DLD1 (cell line): ENCODE measurements at regions not wholly inside any gene's neighbourhood (a gene's known extent, or its start where the extent isn't known, plus 50 kb on each side); places are given as distances from the start of the nearest gene placed in this dataset.
"Not testable (repeated sequence)": the region's sequence is repeated elsewhere in the genome, so short reads cannot be mapped to it uniquely, and the experiment has no call there.

Experiments used
- in situ Hi-C: cut with HindIII; loops from 2 replicates; pipeline ENCODE4 v1.10.0; 2017; ENCODE audit warnings: low sequenced_read_pairs

DNA sequence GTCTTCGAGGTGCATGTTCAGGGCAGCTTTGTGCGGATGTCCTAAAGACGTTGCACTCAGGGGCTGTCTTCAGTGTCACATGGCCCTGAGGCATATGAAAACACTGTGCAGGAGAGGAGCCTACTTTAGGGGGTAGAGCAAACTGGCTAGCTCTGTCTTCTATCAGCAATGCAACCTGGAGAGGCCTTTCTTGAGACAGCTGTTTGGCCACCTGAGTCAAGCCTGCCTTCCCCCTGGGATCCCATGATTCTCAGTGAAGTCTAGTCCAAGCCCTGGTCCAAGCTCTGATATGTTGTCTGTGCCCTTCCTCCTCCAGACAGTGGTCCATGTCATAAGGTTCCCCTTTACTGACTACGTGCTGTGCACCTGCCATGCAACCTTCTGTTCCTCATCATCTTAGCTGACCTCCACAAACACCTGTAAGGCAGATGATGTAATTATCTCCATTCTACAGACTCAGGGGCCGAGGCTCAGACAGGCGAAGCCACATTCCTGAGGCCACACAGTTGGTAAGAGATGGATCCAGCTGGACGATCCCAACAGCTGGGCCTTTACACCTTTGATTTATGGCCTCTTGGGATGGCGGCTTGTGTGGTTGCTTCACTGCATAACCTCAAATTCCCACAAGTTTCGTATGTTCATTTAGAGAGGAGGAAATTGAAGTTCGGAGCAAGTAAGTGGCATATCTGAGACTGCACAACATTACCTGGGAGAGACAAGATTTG, 109.9 kb downstream of the COPS8 start:
- in situ Hi-C loops, result no loop called here

DNA sequence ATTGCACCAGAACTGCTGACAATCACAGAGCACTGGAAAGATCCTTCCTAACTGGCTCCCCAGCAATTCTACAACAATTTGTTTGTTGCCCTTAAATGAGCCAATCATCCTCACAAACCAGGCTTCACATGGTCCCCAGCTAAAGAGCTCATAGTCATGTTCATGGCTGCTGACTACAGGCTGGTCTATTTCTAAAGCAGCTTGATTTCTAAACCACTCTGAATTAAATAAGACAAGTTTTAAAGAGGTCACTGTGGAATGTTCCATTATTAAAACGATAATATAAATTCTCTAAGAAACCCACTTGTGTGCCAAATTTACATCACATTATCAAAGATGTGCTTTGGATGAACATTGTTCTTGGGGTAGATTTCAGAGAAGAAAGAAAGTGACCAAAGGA, 110.7 kb downstream of the COPS8 start:
- in situ Hi-C loops, result no loop called here

DNA sequence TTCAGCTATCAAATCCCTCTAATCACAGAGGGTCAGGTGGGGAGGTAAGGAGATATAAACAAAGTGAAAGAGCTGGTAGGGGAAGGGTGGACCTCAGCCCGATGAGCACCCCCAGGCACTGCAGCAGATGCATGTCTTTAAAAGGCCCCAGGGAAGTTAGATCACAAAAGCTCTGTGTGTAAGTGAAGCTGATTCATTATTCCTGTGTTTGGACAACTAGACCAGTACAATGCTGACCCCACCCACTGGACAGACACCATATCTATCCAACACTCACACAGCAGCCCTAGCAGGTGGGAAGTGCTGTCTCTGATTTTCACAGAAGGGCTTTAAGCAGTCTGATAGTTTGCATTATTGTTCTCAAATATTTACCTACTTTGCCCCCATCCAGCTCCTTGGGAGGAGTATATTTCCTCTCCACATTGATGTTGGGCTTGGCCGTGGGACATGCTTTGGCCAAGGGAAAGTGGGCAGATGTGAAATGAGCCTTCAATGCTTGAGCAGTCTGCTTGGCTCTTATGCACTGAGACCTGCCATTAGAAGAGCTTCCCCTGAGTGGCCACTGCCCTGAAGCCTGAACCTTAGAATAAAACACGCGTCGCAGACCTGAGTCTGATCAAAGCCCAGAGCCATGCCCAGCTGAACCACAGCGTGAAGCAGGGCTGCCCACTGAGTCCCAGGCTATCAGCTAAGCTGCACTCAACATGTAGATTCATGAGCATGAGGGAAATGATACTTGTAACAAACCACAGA, 111.4 kb downstream of the COPS8 start:
- in situ Hi-C loops, result no loop called here

DNA sequence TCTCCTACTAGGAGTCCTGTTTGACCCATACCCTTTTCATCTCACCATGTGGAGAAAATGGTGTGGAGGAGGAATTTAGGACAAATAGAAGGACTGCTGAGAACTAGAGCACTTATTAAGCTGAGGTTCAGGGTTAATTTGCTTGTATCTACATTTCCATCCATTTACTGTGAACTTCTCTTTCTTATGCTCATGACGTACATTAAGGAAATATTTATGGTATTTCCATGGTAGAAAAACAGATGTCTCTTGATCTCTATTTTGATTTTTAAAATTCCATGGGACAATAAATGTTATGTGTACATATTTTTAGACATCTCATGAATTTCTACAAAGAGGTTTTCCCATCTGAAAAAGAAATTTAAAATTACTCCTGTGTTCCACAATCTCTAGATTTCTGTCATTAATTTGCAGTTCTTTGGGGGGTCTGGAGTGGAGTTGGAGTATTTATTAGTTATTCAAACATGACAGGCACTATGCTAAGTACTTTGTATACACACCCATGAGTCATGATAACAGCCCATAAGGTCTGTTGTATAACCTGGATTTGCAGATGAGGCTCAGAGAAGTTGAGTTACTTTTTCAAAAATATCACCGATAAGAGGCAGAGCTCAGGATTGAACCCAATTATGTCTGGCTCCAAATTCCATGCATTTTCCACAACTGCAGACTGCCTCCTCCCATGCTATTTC, 112.6 kb downstream of the COPS8 start:
- in situ Hi-C loops, result no loop called here

DNA sequence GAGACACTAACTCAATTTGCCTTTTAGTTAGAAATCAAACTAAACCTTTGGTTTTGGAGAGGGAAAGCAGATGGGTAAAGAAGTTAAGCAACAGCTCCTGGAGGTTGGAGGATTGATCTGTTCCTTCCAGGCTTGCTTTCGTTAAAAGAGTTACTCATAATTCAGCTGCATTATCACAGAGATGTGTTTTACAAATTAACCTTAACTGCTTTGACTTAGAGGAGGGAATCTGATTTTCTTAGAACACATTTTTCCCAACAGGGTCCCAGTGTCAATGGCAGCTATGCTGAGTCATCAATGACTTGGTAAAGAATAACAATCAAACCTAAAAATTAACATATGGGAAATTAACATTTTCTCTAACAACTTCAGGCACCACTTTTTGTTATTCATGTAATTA, 113.4 kb downstream of the COPS8 start:
- in situ Hi-C loops, result no loop called here

DNA sequence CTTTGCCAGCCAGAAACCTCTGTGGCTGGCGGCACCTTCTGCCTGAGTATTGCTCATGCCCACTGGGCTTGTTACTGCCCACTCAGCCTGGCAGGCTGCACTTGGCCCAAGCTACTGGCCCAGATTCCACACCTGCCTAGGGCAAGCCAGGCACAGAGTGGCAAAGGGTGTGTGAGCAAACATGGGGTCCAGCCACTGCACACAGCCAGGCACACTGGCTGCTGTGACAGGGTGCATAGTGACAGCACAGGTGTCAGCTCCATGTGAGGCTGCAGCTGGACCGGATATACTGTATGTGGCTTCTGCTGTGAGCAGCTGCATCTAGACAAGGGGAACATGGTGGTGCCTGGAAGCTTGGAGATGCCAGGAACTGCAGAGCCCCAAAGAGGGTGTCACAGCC, 113.9 kb downstream of the COPS8 start:
- in situ Hi-C loops, result no loop called here

DNA sequence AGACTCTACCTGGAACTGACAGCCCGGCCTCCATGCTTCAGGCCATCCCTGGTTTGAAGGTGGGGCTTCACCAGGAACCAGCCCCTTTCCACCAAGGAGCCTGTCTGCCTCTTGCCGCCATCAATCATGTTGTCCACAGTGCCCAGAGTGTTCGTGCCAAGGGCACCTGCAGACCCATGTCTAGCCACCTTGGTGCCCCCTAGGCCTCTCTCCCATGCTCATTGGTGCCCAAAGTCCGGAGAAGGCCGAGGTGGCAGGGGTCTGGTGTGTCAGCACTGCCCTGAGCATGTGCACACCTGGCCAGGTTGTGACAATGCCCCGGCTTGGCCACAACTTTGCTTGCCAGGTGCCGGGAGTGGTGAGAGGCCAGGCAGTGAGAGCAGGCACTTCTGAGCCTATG, 114.8 kb downstream of the COPS8 start:
- in situ Hi-C loops, result no loop called here

DNA sequence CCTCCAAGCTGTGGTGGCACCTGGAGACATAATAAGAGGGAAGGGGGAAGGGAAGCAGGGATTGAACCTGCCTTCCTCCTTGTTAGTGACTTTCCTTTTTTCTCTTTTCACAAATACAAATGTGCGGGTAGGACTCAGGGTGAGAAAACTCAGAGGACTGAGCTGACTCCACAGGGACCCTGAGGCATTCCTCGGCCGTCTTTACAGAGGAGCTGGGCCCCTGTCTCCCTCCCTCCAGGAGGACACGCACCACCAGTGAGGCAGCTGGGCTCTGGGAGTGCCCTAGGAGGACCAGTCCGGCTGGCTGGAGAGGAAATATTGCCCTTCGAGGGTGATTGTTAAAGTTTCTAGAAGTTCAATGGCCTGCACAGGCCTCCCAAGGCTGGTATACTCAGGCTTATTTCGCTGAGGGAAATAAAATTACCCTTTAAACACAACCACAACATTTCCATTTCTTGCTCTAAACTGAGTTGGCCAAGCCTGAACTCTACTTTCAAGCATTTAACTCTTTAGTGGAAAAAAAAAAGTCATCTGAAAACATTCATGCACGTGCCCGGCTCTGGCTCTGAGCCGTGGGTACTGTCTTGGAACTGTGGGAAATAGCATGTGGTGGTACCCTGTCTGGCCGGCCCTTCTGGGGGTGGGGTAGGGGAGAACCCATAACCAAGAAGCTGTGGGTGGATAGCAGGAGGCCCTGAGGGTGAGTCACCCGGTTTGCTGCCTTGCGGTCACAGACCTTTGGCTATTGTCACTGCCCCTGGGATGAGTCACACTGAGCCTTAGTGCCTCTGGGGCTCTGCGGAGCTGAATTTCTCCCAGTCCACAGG, 116.0 kb downstream of the COPS8 start:
- in situ Hi-C loops, result no loop called here

DNA sequence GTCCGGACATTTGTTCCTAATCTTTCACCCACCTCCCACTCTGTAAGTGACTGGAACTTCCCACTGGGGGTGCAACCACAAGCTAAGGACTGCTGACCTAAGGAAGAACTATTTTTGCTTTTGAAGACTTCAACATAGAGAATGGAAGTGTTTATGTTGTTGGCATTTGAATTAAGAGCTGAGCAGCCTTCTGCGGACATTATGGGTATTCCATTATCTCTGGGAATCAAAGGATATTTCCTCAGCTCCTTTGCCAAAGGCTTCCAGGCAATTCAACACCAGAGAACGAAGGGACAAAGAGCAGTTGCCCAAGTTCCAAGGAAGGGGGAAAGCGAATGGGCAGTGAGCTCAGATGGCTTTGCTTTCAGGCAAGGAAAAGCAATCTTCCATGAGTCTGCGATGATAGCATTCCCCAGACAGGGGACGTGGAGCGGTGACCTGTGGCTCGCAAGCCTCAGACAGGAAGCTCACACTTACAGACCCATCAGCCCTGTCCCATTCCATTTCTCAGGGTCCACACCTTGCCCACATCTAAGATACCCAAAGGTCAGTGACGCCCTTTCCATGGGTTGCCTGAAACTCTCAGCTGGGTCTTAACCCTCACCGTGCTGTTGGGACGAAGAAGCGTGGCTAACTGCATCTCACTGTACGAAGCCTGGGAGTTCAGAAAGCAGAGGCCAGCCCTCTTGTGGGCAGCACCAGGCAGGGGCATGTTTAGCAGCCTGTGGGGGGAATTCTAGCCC, 116.8 kb downstream of the COPS8 start:
- in situ Hi-C loops, result no loop called here

DNA sequence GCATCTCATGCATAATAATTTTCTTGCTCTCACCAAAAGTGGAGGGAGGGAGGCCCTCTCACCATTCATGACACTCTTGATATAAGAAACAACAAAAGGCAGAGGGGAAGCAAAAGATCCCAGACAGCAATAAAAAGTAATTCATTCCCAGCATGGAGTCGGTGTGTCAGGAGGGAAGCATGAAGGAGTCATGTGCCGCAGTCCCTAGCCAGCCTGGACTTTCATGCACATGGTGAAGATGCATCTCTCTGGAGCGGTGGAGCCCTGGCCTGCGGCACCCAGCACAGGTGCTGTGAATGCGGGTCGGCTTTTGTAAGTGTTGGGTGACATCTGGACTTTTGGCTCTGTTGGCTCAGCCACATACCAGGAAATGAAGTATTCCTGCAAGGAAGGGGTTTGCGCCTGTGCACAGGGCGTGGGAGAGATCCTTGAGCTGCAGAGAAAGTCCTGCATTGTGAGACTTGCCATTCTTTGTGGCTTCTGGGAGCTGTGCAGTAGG, 119.4 kb downstream of the COPS8 start:
- in situ Hi-C loops, result no loop called here

DNA sequence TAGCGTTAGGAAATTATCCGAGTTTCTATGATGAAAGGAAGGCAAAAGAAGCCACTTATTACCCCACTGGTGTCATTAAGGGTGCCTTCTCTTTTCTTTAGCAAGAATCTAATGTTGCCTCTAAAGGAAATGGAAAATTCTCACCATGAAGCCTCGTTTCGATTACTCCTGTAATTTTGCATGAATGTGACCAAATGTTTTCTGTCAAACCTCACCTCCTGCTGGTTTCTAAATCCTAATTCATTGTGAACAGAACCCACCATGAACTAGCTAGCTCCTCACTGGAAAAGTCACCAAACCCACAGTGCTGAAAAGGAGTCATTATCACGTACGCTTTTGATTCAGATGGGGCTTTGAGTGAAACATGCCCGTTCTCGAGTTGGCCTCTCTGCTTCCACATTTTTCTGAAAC, 119.9 kb downstream of the COPS8 start:
- in situ Hi-C loops, result no loop called here

DNA sequence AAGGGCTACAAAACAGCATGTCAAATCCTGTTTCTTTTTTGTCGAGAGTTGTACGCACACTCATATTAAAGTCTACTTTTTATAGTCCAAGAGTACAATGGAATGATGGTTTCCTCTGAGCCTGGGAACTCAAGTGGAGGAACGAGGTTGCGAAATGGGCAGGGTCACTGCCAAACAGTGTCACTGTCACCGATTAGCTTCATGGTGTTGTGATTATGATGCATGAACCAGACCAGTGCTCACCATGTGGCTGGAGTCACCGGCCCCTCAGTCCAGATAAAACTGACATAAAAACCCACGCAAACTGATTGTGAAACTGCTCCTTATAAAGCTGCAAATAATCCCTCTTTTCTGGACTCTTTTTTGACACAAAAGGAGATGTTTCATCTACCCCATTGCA, 122.0 kb downstream of the COPS8 start:
- in situ Hi-C loops, result no loop called here

DNA sequence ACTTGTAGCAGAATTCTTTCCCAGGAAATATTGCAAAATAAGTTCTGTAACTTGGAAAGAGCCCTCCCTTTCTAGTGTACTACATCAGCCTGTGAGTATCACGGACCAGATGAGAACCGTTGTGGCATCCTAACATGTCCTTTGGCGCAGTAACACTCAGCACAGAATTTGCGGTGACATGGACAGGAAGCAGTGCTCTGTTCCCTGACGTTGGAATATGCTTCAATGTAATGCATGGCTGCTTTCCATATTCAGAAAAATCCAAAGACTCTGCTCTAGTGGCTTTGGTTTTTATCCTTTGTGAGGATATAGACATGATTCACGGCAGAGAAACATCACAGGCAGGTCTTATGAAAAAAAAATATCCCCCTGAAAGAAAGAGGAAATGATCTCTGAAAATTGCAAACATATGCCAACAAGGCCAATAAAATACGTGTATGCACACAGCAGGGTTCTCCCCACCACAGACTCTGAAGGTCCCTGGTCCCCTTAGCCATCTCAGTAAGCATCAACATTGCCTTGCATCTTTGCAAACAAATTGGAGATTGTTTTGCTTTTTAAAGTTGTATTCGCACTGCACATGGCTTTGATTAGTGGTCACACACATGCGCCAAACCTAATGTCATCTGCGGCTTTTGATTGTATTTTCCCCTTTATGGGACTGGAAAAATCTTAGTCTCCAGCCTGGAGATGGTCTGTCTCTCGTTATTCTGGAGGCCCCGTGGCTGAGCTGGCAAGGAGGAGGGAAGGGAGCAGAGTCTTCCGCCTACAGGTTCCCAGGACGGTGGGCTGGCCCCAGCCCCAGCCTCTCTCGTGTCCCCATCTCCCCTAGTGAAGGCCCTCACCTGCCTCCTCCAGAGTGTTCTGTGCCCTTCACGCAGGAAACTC, 122.9 kb downstream of the COPS8 start:
- in situ Hi-C loops, result no loop called here

DNA sequence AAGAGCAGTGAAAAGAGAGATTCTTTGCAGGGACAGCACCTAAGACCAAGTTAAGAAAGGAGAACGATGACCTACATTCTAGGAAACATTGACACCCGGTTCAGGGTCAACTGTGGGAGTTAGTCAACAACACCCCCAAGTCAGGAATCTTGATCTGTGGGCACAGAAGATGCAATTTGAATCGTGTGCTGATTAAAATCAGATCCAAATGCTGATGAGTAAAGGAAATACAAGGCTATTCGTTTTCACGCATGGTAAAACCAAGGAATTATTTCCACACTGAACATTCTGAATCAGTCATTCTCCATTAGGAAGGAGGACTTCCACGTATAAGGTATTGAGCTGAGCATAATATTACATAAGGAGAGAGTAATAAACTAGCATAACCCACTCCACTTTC, 124.2 kb downstream of the COPS8 start:
- in situ Hi-C loops, result no loop called here

DNA sequence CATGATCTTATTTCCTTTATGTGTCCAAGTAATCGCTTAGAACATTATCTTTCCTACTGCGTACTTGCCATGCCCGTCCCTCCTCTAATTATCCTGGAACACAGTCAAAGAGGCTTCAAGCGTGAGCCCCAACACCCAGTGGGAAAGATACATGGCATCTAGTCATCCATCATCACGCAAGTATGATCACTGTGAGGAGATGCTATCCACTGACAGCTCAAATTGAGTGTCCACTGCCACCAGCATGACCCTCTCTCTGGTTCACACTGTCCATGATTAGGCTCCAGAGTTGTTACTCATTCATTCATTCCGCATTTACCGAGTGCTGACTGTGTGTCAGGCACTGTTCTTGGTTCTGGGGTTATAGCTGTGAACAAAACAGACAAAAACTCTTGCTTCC, 124.6 kb downstream of the COPS8 start:
- in situ Hi-C loops, result no loop called here

DNA sequence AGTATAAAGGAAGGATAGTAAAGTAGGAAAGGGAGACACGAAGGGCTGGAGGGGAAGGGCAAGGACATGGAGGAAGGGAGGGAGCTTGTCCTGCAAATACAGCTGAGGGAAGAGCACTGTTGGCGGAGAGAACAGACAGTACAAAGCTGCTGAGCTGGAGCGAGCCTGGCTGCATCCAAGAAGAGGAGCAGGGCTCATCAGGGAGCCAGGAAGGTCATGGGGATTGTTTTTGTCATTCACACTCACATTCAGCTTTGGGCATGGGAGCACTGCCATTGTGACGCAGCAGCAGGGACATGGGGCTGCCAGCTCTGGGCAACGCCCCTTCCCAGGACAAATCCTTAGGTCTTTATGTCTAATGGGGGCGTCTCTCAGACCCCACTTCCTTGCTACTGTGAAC, 125.1 kb downstream of the COPS8 start:
- in situ Hi-C loops, result no loop called here

DNA sequence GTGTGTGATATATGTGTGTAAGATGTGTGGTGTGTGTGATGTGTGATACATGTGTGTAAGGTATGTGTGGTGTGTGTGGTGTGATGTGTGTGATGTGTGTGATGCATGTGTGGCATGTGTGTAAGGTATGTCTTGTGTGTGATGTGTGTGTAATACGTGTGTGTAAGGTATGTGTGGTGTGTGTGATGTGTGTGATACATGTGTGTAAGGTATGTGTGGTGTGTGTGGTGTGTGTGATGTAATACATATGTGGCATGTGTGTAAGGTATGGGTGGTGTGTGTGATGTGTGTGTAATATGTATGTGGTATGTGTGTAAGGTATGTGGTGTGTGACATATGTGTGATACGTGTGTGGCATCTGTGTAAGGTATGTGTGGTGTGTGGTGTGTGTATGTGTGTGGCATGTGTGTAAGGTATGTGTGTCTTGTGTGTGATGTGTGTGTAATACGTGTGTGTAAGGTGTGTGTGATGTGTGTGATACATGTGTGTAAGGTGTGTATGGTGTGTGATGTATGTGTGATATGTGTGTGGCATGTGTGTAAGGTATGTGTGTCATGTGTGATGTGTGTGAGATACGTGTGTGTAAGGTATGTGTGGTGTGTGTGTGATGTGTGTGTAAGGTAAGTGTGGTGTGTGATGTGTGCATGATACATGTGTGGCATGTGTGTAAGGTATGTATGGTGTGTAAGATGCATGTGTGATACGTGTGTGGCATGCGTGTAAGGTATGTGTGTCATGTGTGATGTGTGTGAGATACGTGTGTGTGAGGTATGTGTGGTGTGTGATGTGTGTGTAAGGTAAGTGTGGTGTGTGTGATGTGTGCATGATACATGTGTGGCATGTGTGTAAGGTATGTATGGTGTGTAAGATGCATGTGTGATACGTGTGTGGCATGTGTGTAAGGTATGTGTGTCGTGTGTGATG, 126.9 kb downstream of the COPS8 start:
- in situ Hi-C loops, result not testable (repeated sequence)

DNA sequence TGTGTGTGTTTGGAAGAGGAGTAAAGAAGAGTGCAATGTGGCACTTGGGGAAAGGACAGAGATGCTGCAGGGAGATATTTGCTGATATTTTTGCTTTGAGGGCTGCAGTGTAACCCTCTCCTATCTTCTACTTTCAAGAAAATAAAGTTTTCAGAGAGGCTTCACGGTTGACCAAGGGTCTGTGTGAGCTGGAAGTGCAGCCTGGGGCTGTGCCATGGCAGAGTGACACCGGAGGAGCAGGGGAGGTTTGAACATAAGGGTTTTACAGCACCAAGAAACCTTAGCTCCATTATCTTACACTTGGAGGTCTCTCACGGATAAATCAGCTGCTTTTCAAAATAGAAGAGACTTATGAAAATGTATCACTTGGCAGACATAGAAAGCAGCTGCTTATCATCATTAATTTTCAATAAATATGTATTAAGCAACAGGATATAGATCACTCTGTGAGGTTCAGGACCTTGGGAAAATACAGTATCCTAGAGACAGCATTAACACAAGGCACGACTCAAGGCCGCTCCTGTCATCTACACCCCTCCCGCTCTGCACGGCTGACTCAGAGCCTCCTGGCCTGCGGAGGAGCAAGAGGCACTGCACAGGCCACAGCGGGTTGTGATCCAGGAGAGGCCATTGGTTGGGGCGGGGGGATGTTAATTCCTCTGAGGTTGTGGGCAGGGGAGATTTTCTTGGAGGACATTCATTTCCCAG, 127.8 kb downstream of the COPS8 start:
- in situ Hi-C loops, result no loop called here
